IMR-90 (cell line): ENCODE measurements at regions not wholly inside any gene's neighbourhood (a gene's known extent, or its start where the extent isn't known, plus 50 kb on each side); places are given as distances from the start of the nearest gene placed in this dataset.

Experiments
- ATAC-seq: fragments of 200-7000 bp; cut with Tn5 transposase; 2 replicates; pipeline ENCODE4 v1.9.1; 2020; ENCODE audit warnings: low read depth, mild to moderate bottlenecking, moderate library complexity
- BruUV-seq: library from RNA; stranded (reverse); fragments of 400-500 nt; replicated peaks from 2 replicates; lab custom pipeline; 2021; lab: Mats Ljungman, UMichigan
- CTCF ChIA-PET: fragments of 300-600 bp; formaldehyde crosslinking; extraction: SDS; loops from one replicate; lab custom pipeline; 2021; ENCODE audit warnings: antibody characterized with exemption; lab: Yijun Ruan, JAX
- POLR2A ChIA-PET: fragments of 300-600 bp; sonication (Branson Sonifier 250); formaldehyde crosslinking; loops from one replicate; lab custom pipeline; 2022; ENCODE audit warnings: antibody characterized with exemption; ENCODE audit not compliant: unreplicated experiment; lab: Charles Lee
- DNase-seq: peaks from one replicate; pipeline ENCODE4 v3.0.0; 2013
- H2AFZ ChIP-seq: replicated peaks from 2 replicates; pipeline ENCODE3; 2013; ENCODE audit warnings: low read length, mild to moderate bottlenecking; ENCODE audit not compliant: poor library complexity
- H2AK5ac ChIP-seq: 2 replicates; pipeline ENCODE4 v1.6.1; 2013; ENCODE audit warnings: low read depth, low read length, inconsistent platforms
- H2AK9ac ChIP-seq: replicated peaks from 2 replicates; pipeline ENCODE3; 2013; ENCODE audit warnings: mild to moderate bottlenecking, low read depth, low read length, moderate library complexity; ENCODE audit not compliant: poor library complexity
- H2BK120ac ChIP-seq: 2 replicates; pipeline ENCODE4 v1.6.1; 2013; ENCODE audit warnings: low read depth, low read length, inconsistent platforms
- H2BK15ac ChIP-seq: 3 replicates; pipeline ENCODE4 v1.6.1; 2013; ENCODE audit warnings: low read depth, low read length, inconsistent platforms
- H2BK20ac ChIP-seq: 2 replicates; pipeline ENCODE4 v1.6.1; 2013; ENCODE audit warnings: low read depth, mild to moderate bottlenecking, inconsistent platforms, low read length, moderate library complexity
- H2BK5ac ChIP-seq: 2 replicates; pipeline ENCODE4 v1.6.1; 2013; ENCODE audit warnings: mild to moderate bottlenecking, low read depth, low read length, inconsistent platforms; ENCODE audit not compliant: poor library complexity, severe bottlenecking
- H3K14ac ChIP-seq: replicated peaks from 2 replicates; pipeline ENCODE4 v1.6.1; 2013; ENCODE audit warnings: low read depth, low read length, inconsistent platforms
- H3K18ac ChIP-seq: 2 replicates; pipeline ENCODE4 v1.6.1; 2013; ENCODE audit warnings: low read depth, low read length, control low read depth
- H3K23ac ChIP-seq: 2 replicates; pipeline ENCODE4 v1.6.1; 2013; ENCODE audit warnings: low read depth, low read length, inconsistent platforms
- H3K27ac ChIP-seq: 2 replicates; pipeline ENCODE4 v1.5.1; 2013; ENCODE audit warnings: mild to moderate bottlenecking, control low read depth, low read length; ENCODE audit not compliant: insufficient read depth
- H3K27me3 ChIP-seq: 2 replicates; pipeline ENCODE4 v1.6.1; 2013; ENCODE audit warnings: low read length; ENCODE audit not compliant: control insufficient read depth, insufficient read depth
- H3K36me3 ChIP-seq: 2 replicates; pipeline ENCODE4 v1.6.1; 2013; ENCODE audit warnings: low read length, mixed read lengths; ENCODE audit not compliant: control insufficient read depth, insufficient read depth
- H3K4ac ChIP-seq: 2 replicates; pipeline ENCODE4 v1.6.1; 2013; ENCODE audit warnings: low read depth, low read length, inconsistent platforms
- H3K4me1 ChIP-seq: 2 replicates; pipeline ENCODE4 v1.6.1; 2013; ENCODE audit warnings: low read length, mixed read lengths; ENCODE audit not compliant: control insufficient read depth, insufficient read depth
- H3K4me2 ChIP-seq: 2 replicates; pipeline ENCODE4 v1.6.1; 2013; ENCODE audit warnings: low read depth, mild to moderate bottlenecking, control low read depth, low read length, moderate library complexity
- H3K4me3 ChIP-seq: 2 replicates; pipeline ENCODE4 v1.5.1; 2013; ENCODE audit warnings: low read depth, mild to moderate bottlenecking, control low read depth, low read length, moderate library complexity; ENCODE audit not compliant: insufficient read depth
- H3K56ac ChIP-seq: 2 replicates; pipeline ENCODE4 v1.6.1; 2013; ENCODE audit warnings: low read length, inconsistent platforms; ENCODE audit not compliant: insufficient read depth; ENCODE audit errors: extremely low read depth
- H3K79me1 ChIP-seq, 2 experiments: 2 replicates each; pipeline ENCODE4 v1.6.1; 2013; ENCODE audit warnings: low read length in 2 of 2, inconsistent platforms in 1 of 2, low read depth in 1 of 2
- H3K9ac ChIP-seq: 2 replicates; pipeline ENCODE4 v1.6.1; 2013; ENCODE audit warnings: low read depth, low read length, control low read depth
- H3K9me1 ChIP-seq: 2 replicates; pipeline ENCODE4 v1.6.1; 2013; ENCODE audit warnings: low read length, inconsistent platforms; ENCODE audit not compliant: insufficient read depth
- H3K9me3 ChIP-seq: 2 replicates; pipeline ENCODE4 v1.6.1; 2013; ENCODE audit warnings: low read length; ENCODE audit not compliant: control insufficient read depth, insufficient read depth
- H4K20me1 ChIP-seq: 2 replicates; pipeline ENCODE4 v1.6.1; 2013; ENCODE audit warnings: low read length, inconsistent platforms; ENCODE audit not compliant: insufficient read depth
- H4K5ac ChIP-seq: 2 replicates; pipeline ENCODE4 v1.6.1; 2013; ENCODE audit warnings: mild to moderate bottlenecking, low read depth, low read length, control low read depth
- H4K8ac ChIP-seq, 2 experiments: 2 replicates each; pipeline ENCODE4 v1.6.1; 2013; ENCODE audit warnings: low read depth in 2 of 2, low read length in 2 of 2, control low read depth in 1 of 2, inconsistent platforms in 1 of 2
- H4K91ac ChIP-seq: 2 replicates; pipeline ENCODE4 v1.6.1; 2013; ENCODE audit warnings: low read depth, low read length, inconsistent platforms; ENCODE audit not compliant: insufficient read depth
- BHLHE40 ChIP-seq: fragments of 150-350 bp; IDR thresholded peaks from 2 replicates; pipeline ENCODE4 v1.6.1; 2016; ENCODE audit warnings: mild to moderate bottlenecking, low read depth, low read length
- CEBPB ChIP-seq: IDR thresholded peaks from 2 replicates; pipeline ENCODE4 v1.6.1; 2012; ENCODE audit warnings: low read depth, low read length, improper control_type of control experiment
- CHD1 ChIP-seq: IDR thresholded peaks from 2 replicates; pipeline ENCODE4 v1.6.1; 2012; ENCODE audit warnings: low read depth, low read length, improper control_type of control experiment
- CTCF ChIP-seq: conservative IDR thresholded peaks from 2 replicates; pipeline ENCODE4 v1.5.1; 2012; ENCODE audit warnings: mild to moderate bottlenecking, low read depth, low read length, improper control_type of control experiment
- ELK1 ChIP-seq: fragments of 150-350 bp; IDR thresholded peaks from 2 replicates; pipeline ENCODE4 v1.6.1; 2016; ENCODE audit warnings: low read depth, mild to moderate bottlenecking, low read length, moderate library complexity, borderline replicate concordance
- FOS ChIP-seq: fragments of 150-350 bp; IDR thresholded peaks from 2 replicates; pipeline ENCODE4 v1.6.1; 2016; ENCODE audit warnings: low read depth, low read length
- MAFK ChIP-seq: IDR thresholded peaks from 2 replicates; pipeline ENCODE4 v1.6.1; 2012; ENCODE audit warnings: low read depth, low read length, improper control_type of control experiment
- MAZ ChIP-seq: IDR thresholded peaks from 2 replicates; pipeline ENCODE4 v1.6.1; 2012; ENCODE audit warnings: low read depth, mild to moderate bottlenecking, low read length, improper control_type of control experiment, moderate library complexity, borderline replicate concordance
- MXI1 ChIP-seq: IDR thresholded peaks from 2 replicates; pipeline ENCODE4 v1.6.1; 2012; ENCODE audit warnings: low read depth, mild to moderate bottlenecking, low read length, moderate library complexity, borderline replicate concordance
- NFE2L2 ChIP-seq: fragments of 150-350 bp; IDR thresholded peaks from 2 replicates; pipeline ENCODE4 v1.6.1; 2016; ENCODE audit warnings: low read depth, mild to moderate bottlenecking, low read length
- POLR2A ChIP-seq: IDR thresholded peaks from 2 replicates; pipeline ENCODE4 v1.6.1; 2012; ENCODE audit warnings: mild to moderate bottlenecking, low read depth, low read length
- RAD21 ChIP-seq: IDR thresholded peaks from 2 replicates; pipeline ENCODE4 v1.6.1; 2012; ENCODE audit warnings: low read length, improper control_type of control experiment
- RCOR1 ChIP-seq: IDR thresholded peaks from 2 replicates; pipeline ENCODE4 v1.6.1; 2012; ENCODE audit warnings: mild to moderate bottlenecking, low read length, improper control_type of control experiment; ENCODE audit not compliant: insufficient replicate concordance
- RFX5 ChIP-seq: IDR thresholded peaks from 2 replicates; pipeline ENCODE4 v1.8.0; 2012; ENCODE audit warnings: low read depth, mild to moderate bottlenecking, low read length, moderate library complexity
- SMC3 ChIP-seq: fragments of 150-350 bp; IDR thresholded peaks from 2 replicates; pipeline ENCODE4 v1.6.1; 2016; ENCODE audit warnings: low read depth, mild to moderate bottlenecking, antibody characterized with exemption, low read length, moderate library complexity
- USF2 ChIP-seq: fragments of 150-350 bp; IDR thresholded peaks from 2 replicates; pipeline ENCODE4 v1.6.1; 2017; ENCODE audit warnings: mild to moderate bottlenecking, antibody characterized with exemption, low read length, low read depth
- WGBS, 2 experiments: methylation state at CpG; one replicate each; pipeline versions ENCODE4 v1.1.5 to v1.1.7; 2013; ENCODE audit warnings: missing lambda C conversion rate in 2 of 2; ENCODE audit not compliant: insufficient read length in 1 of 2; ENCODE audit errors: extremely low coverage in 2 of 2; 5-methylcytosine and 5-hydroxymethylcytosine counted together
- dilution Hi-C: fragments of 300-500 bp; cut with HindIII; formaldehyde crosslinking; loops from one replicate; pipeline ENCODE4 v1.14.3; 2018; ENCODE audit warnings: low sequenced_read_pairs; ENCODE audit not compliant: unreplicated experiment
- in situ Hi-C: fragments of 300-500 bp; cut with MboI; formaldehyde crosslinking; loops from 3 replicates; pipeline ENCODE4 v1.14.3; 2019; ENCODE audit warnings: low sequenced_read_pairs, inconsistent platforms, mixed read lengths
- intact Hi-C: fragments of 100-400 bp; cut with micrococcal nuclease; formaldehyde crosslinking; loops from 2 replicates; pipeline ENCODE4 v1.10.0; 2022

- no TSS peak for BruUV-seq
Observed at GRCh38 chr20:19141998-19142397, 70.4 kb upstream of the SLC24A3 start.

More at GRCh38 chr20:19141998-19142397, 70.4 kb upstream of the SLC24A3 start:
- no peak overlapping the region for H4K5ac ChIP-seq
- H3K9ac ChIP-seq = no peak overlapping the region
- H3K4ac ChIP-seq = no peak overlapping the region
- H2AK9ac ChIP-seq = no peak overlapping the region
- no peak overlapping the region for H4K91ac ChIP-seq
- intact Hi-C loops (no loop called here), in situ Hi-C loops (no loop called here), dilution Hi-C loops (no loop called here)
- WGBS, 2 experiments = no CpG with 5 or more reads among the region's 3 CpGs
- ChIA-PET POLR2A (no interaction called here), CTCF (no interaction called here)
- no peak overlapping the region for H3K56ac ChIP-seq
- no peaks in the 10 kb centered on the region for H3K79me1 ChIP-seq
- no peak overlapping the region for H2BK15ac ChIP-seq
- no peak overlapping the region for H3K14ac ChIP-seq
- no peaks in the 10 kb centered on the region for H3K4me1 ChIP-seq
- no peak overlapping the region for H2AK5ac ChIP-seq
- no peak overlapping the region for H3K23ac ChIP-seq
- H2BK5ac ChIP-seq = no peak overlapping the region
- H4K20me1 ChIP-seq = no peaks in the 10 kb centered on the region
- no peak overlapping the region for H4K8ac ChIP-seq
- H3K18ac ChIP-seq = no peak overlapping the region
- H3K4me2 ChIP-seq = no peak overlapping the region
- no peak overlapping the region for H2BK20ac ChIP-seq
- no peaks in the 10 kb centered on the region for H3K27me3 ChIP-seq
- DNase-seq = no peak
- H3K27ac ChIP-seq = no peak overlapping the region
- H3K36me3 ChIP-seq = no peaks in the 10 kb centered on the region
- no peak for ATAC-seq
- H2AFZ ChIP-seq = no peak overlapping the region
- H2BK120ac ChIP-seq = no peak overlapping the region
- no peaks in the 10 kb centered on the region for H3K9me1 ChIP-seq
- TF ChIP-seq NFE2L2 = no peak
- TF ChIP-seq SMC3 = no peak
- TF ChIP-seq ELK1 = no peak
- no peak for TF ChIP-seq BHLHE40
- no peak for TF ChIP-seq MXI1
- TF ChIP-seq POLR2A = no peak
- no peak for TF ChIP-seq FOS
- no peak for TF ChIP-seq MAFK
- TF ChIP-seq CTCF = no peak
- TF ChIP-seq MAZ = no peak
- no peak for TF ChIP-seq CHD1
- no peak for TF ChIP-seq USF2
- TF ChIP-seq RFX5 = no peak
- TF ChIP-seq CEBPB = no peak
- no peak for TF ChIP-seq RAD21
- TF ChIP-seq RCOR1 = no peak
- H3K9me3 ChIP-seq = peaks cover 11% of the 10 kb centered on the region
- H3K4me3 ChIP-seq = no peak overlapping the region
